Daoy (cell line): ENCODE measurements at regions not wholly inside any gene's neighbourhood (a gene's known extent, or its start where the extent isn't known, plus 50 kb on each side); places are given as distances from the start of the nearest gene placed in this dataset.
"Not testable (repeated sequence)": the region's sequence is repeated elsewhere in the genome, so short reads cannot be mapped to it uniquely, and the experiment has no call there.

Experiments used
- DNase-seq: peaks from one replicate; pipeline ENCODE4 v3.0.0-alpha.2; 2015; ENCODE audit warnings: low read depth

- no peak for DNase-seq
Observed at GRCh38 chr7:121620953-121621606, 225.0 kb upstream of the FAM3C start.

GRCh38 chr7:121620206-121620605 is 224.1 kb upstream of the FAM3C start:
- no peak for DNase-seq

- no peak for DNase-seq
Observed at GRCh38 chr7:121618182-121618581, 222.1 kb upstream of the FAM3C start.

GRCh38 chr7:121610243-121610642 is 214.1 kb upstream of the FAM3C start:
- DNase-seq: no peak

- DNase-seq: no peak
Observed at GRCh38 chr7:121609208-121609607, 213.1 kb upstream of the FAM3C start.

GRCh38 chr7:121608785-121609184 is 212.7 kb upstream of the FAM3C start:
- DNase-seq: no peak

GRCh38 chr7:121608183-121608582 is 212.1 kb upstream of the FAM3C start:
- DNase-seq: not testable (repeated sequence)

- DNase-seq: no peak
Observed at GRCh38 chr7:121605317-121605680, 209.2 kb upstream of the FAM3C start.

GRCh38 chr7:121604627-121605316 is 208.7 kb upstream of the FAM3C start:
- DNase-seq: peak; percentile 28

GRCh38 chr7:121603886-121604285 is 207.8 kb upstream of the FAM3C start:
- DNase-seq: no peak

GRCh38 chr7:121599887-121600286 is 203.8 kb upstream of the FAM3C start:
- DNase-seq: no peak

- DNase-seq: no peak
Observed at GRCh38 chr7:121595758-121596696, 199.9 kb upstream of the FAM3C start.

GRCh38 chr7:121591926-121592325 is 195.8 kb upstream of the FAM3C start:
- no peak for DNase-seq

GRCh38 chr7:121587435-121587834 is 191.3 kb upstream of the FAM3C start:
- no peak for DNase-seq

- no peak for DNase-seq
Observed at GRCh38 chr7:121582258-121582657, 186.2 kb upstream of the FAM3C start.

GRCh38 chr7:121579639-121580038 is 183.5 kb upstream of the FAM3C start:
- DNase-seq: no peak

GRCh38 chr7:121578669-121579068 is 182.6 kb upstream of the FAM3C start:
- no peak for DNase-seq

- no peak for DNase-seq
Observed at GRCh38 chr7:121576148-121576917, 180.2 kb upstream of the FAM3C start.

- no peak for DNase-seq
Observed at GRCh38 chr7:121575194-121575765, 179.2 kb upstream of the FAM3C start.

- DNase-seq: no peak
Observed at GRCh38 chr7:121574109-121574508, 178.0 kb upstream of the FAM3C start.

GRCh38 chr7:121572615-121573014 is 176.5 kb upstream of the FAM3C start:
- peak; percentile 14 for DNase-seq
